ENCODE measurements at regions not wholly inside any gene's neighbourhood (a gene's known extent, or its start where the extent isn't known, plus 50 kb on each side); places are given as distances from the start of the nearest gene placed in this dataset.
A peak's percentile ranks its signal among the peaks of the same experiment; 100 is the strongest.

- H3K27ac ChIP-seq (ENCODE audit: low read depth) = no peak overlapping the region
- WGBS = 90% methylated on average over 5 of the region's 5 CpGs
- DNase-seq (ENCODE audit: extremely low spot score) = no peak
- no peaks in the 10 kb centered on the region for H3K4me1 ChIP-seq (ENCODE audit: insufficient read depth)
- no peaks in the 10 kb centered on the region for H3K36me3 ChIP-seq (ENCODE audit: insufficient read depth)
- no peak overlapping the region for H3K4me3 ChIP-seq (ENCODE audit: low read depth, low read length)
Measured at GRCh38 chr17:62871291-62871690, 63.2 kb upstream of the MARCHF10 start.

GRCh38 chr17:62870552-62870971 lies 62.4 kb upstream of the MARCHF10 start:
- 55% methylated on average over 8 of the region's 8 CpGs for WGBS
- no peaks in the 10 kb centered on the region for H3K4me1 ChIP-seq (ENCODE audit: insufficient read depth)
- H3K36me3 ChIP-seq (ENCODE audit: insufficient read depth) = no peaks in the 10 kb centered on the region
- no peak for DNase-seq (ENCODE audit: extremely low spot score)
- H3K4me3 ChIP-seq (ENCODE audit: low read depth, low read length) = no peak overlapping the region
- H3K27ac ChIP-seq (ENCODE audit: low read depth) = no peak overlapping the region

GRCh38 chr17:62870030-62870541 lies 62.0 kb upstream of the MARCHF10 start:
- WGBS = 56% methylated on average over 5 of the region's 5 CpGs
- H3K4me1 ChIP-seq (ENCODE audit: insufficient read depth) = no peaks in the 10 kb centered on the region
- no peak for DNase-seq (ENCODE audit: extremely low spot score)
- H3K36me3 ChIP-seq (ENCODE audit: insufficient read depth) = no peaks in the 10 kb centered on the region
- no peak overlapping the region for H3K4me3 ChIP-seq (ENCODE audit: low read depth, low read length)
- no peak overlapping the region for H3K27ac ChIP-seq (ENCODE audit: low read depth)

- 62% methylated on average over 2 of the region's 2 CpGs for WGBS
- no peak for DNase-seq (ENCODE audit: extremely low spot score)
- H3K4me3 ChIP-seq (ENCODE audit: low read depth, low read length) = no peak overlapping the region
- H3K27ac ChIP-seq (ENCODE audit: low read depth) = no peak overlapping the region
- H3K36me3 ChIP-seq (ENCODE audit: insufficient read depth) = no peaks in the 10 kb centered on the region
- H3K4me1 ChIP-seq (ENCODE audit: insufficient read depth) = no peaks in the 10 kb centered on the region
Measured at GRCh38 chr17:62868723-62869122, 60.6 kb upstream of the MARCHF10 start.

- H3K4me3 ChIP-seq (ENCODE audit: low read depth, low read length) = no peak overlapping the region
- H3K36me3 ChIP-seq (ENCODE audit: insufficient read depth) = no peaks in the 10 kb centered on the region
- H3K27ac ChIP-seq (ENCODE audit: low read depth) = no peak overlapping the region
- WGBS = 95% methylated on average over 4 of the region's 4 CpGs
- no peaks in the 10 kb centered on the region for H3K4me1 ChIP-seq (ENCODE audit: insufficient read depth)
- no peak for DNase-seq (ENCODE audit: extremely low spot score)
Measured at GRCh38 chr17:62868008-62868407, 59.9 kb upstream of the MARCHF10 start.

- Histone ChIP-seq H3K27ac (ENCODE audit: low read depth) (no peak overlapping the region), H3K4me1 (ENCODE audit: insufficient read depth) (no peaks in the 10 kb centered on the region), H3K4me3 (ENCODE audit: low read depth, low read length) (no peak overlapping the region), H3K36me3 (ENCODE audit: insufficient read depth) (no peaks in the 10 kb centered on the region)
- no peak for DNase-seq (ENCODE audit: extremely low spot score)
- 77% methylated on average over 5 of the region's 5 CpGs for WGBS
Measured at GRCh38 chr17:62867303-62867702, 59.2 kb upstream of the MARCHF10 start.

GRCh38 chr17:62866471-62866870 lies 58.4 kb upstream of the MARCHF10 start:
- DNase-seq (ENCODE audit: extremely low spot score) = no peak
- Histone ChIP-seq H3K4me1 (ENCODE audit: insufficient read depth) (no peaks in the 10 kb centered on the region), H3K36me3 (ENCODE audit: insufficient read depth) (no peaks in the 10 kb centered on the region), H3K4me3 (ENCODE audit: low read depth, low read length) (no peak overlapping the region), H3K27ac (ENCODE audit: low read depth) (no peak overlapping the region)
- WGBS = 75% methylated on average over 3 of the region's 3 CpGs

- Histone ChIP-seq H3K27ac (ENCODE audit: low read depth) (no peak overlapping the region), H3K4me3 (ENCODE audit: low read depth, low read length) (no peak overlapping the region), H3K36me3 (ENCODE audit: insufficient read depth) (no peaks in the 10 kb centered on the region), H3K4me1 (ENCODE audit: insufficient read depth) (no peaks in the 10 kb centered on the region)
- DNase-seq (ENCODE audit: extremely low spot score) = no peak
- WGBS = 93% methylated on average over 1 of the region's 1 CpG
Measured at GRCh38 chr17:62865586-62865985, 57.5 kb upstream of the MARCHF10 start.

- DNase-seq (ENCODE audit: extremely low spot score) = no peak
- no peak overlapping the region for H3K4me3 ChIP-seq (ENCODE audit: low read depth, low read length)
- H3K36me3 ChIP-seq (ENCODE audit: insufficient read depth) = no peaks in the 10 kb centered on the region
- no peaks in the 10 kb centered on the region for H3K4me1 ChIP-seq (ENCODE audit: insufficient read depth)
- no peak overlapping the region for H3K27ac ChIP-seq (ENCODE audit: low read depth)
- WGBS = 98% methylated on average over 2 of the region's 2 CpGs
Measured at GRCh38 chr17:62862251-62862650, 54.1 kb upstream of the MARCHF10 start.

- Histone ChIP-seq H3K27ac (ENCODE audit: low read depth) (no peak overlapping the region), H3K4me1 (ENCODE audit: insufficient read depth) (no peaks in the 10 kb centered on the region), H3K4me3 (ENCODE audit: low read depth, low read length) (no peak overlapping the region), H3K36me3 (ENCODE audit: insufficient read depth) (no peaks in the 10 kb centered on the region)
- 69% methylated on average over 8 of the region's 8 CpGs for WGBS
- peak; percentile 76 for DNase-seq (ENCODE audit: extremely low spot score)
Measured at GRCh38 chr17:62860962-62861873, 53.1 kb upstream of the MARCHF10 start.

- Histone ChIP-seq H3K27ac (ENCODE audit: low read depth) (no peak overlapping the region), H3K36me3 (ENCODE audit: insufficient read depth) (no peaks in the 10 kb centered on the region), H3K4me3 (ENCODE audit: low read depth, low read length) (no peak overlapping the region), H3K4me1 (ENCODE audit: insufficient read depth) (no peaks in the 10 kb centered on the region)
- DNase-seq (ENCODE audit: extremely low spot score) = no peak
- WGBS = 78% methylated on average over 3 of the region's 3 CpGs
Measured at GRCh38 chr17:62859146-62859545, 51.0 kb upstream of the MARCHF10 start.

Measured in urinary bladder (tissue), 3 donors.